SKM-1 treated with dmso at 0.1 percent for 144 hours (cell line): ENCODE measurements at regions not wholly inside any gene's neighbourhood (a gene's known extent, or its start where the extent isn't known, plus 50 kb on each side); places are given as distances from the start of the nearest gene placed in this dataset.

Source experiments
- DNase-seq: peaks from one replicate; lab custom pipeline; 2025; ENCODE audit not compliant: unreplicated experiment; lab: John Stamatoyannopoulos, UW

DNA sequence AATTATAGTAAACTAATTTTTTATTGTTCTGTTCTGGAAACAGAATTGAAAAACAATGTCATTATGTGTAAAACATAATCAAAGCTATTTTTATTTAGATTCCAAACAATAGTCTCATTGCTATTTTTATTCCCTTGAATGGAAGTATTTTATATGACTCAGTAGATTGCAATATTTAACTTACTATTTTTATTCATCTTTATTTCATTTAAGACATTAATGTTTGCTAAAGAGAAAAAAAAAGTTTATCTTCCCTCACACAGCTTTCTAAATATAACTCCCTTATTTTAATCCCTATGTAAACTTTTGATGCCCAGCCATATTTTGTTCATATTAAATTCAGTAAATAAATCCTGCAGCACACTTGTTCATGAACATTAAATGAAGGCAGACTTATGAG is 622.4 kb downstream of the SLC6A15 start:
- DNase-seq = no peak

DNA sequence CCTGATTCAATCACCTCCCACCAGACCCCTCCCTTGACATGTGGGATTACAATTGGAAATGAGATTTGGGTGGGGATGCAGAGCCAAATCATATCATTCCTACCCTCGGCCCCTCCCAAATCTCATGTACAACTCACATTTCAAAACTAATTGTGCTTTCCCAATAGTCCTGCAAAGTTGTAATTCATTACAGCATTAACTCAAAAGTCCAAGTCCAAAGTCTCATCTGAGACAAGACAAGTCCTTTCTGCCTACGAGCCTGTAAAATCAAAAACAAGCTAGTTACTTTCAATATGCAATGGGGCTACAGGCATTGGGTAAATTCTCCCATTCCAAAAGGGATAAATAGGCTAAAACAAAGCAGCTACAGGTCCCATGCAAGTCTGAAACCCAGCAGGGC is 634.6 kb downstream of the SLC6A15 start:
- no peak for DNase-seq

DNA sequence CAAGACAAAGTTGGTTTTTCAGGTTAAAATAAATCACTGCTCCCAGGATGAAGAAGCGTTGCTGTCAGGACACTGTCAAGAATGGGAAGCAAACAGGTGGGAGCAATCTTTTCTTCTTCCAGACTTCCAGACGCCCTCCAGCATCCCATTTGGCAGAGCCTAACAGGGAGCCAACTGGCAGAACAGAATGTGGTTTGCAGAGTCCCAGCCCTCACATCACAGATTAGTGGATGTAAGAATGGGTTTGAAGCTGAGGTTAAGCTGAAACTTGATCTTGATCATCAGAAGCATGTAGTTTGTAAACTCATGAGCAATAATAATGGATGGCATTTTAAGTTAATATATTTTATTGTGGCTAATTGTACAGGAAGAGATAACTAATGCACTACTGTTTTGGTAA is 636.4 kb downstream of the SLC6A15 start:
- no peak for DNase-seq

DNA sequence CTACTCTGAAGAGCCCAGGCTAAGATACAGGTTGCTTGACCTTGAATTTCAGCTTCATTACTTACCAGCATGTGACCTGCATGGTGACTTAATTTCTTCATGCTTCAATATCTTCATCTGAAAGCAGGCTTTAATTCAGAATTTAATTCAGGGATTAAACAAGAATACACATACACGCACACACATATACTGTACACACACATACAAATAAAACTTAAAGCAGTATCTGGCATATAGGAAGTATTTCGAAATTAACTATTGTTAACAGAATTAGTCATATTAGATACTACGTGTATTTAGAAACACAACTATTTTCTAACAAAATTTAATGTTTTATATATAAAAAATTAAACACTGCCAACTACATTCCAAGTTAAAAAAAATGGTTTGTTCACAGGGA is 640.3 kb downstream of the SLC6A15 start:
- DNase-seq = no peak

DNA sequence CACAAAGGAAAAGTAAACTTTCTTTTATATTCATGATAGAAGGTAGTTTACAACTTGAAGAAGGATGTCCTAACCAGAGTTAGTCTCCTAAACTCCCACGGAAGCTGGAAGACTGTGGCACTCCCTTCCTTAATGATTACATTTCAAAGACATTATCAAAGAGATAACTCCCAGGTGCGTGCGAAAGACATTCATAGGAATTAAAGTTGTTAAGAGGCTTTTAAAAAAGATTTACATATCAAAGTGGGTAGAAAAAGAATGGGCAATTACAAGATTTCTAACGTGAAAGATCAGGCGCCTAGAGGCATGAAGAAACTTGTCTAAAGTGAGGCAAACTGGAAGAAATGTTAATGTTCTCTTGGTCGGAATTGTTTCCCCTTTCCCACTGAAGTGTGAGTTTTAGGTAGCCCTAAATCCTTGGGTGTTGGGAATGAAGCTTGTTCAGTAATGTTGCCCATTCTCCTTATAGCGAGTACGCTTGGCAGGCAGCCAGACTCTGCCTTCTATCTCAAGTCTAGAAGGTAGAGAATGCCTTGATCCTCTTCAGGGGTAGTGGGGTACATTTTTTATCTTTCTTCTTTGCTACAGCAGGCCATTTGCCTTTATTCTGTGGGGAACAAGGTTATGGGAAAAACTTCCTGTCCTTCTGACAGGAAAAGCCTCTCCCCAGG is 642.0 kb downstream of the SLC6A15 start:
- DNase-seq = no peak

DNA sequence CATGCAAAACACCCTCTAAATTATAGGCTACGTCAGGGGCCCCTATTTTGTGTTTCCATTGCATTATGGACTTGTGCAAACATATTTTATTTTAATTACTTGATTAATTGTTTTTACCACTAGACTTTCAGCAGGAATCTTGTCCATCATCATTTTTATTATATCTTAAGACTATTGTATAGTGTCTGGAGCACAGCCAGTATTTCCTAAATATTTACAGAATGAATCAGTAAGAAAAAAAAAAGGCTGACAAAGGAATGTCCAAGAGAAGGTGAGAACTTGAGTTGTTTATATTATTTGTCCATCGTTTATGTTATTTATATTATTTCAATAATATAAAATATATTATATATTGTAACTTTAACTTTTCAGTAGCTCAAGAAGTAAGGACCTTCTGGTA is 664.7 kb downstream of the SLC6A15 start:
- DNase-seq = no peak

DNA sequence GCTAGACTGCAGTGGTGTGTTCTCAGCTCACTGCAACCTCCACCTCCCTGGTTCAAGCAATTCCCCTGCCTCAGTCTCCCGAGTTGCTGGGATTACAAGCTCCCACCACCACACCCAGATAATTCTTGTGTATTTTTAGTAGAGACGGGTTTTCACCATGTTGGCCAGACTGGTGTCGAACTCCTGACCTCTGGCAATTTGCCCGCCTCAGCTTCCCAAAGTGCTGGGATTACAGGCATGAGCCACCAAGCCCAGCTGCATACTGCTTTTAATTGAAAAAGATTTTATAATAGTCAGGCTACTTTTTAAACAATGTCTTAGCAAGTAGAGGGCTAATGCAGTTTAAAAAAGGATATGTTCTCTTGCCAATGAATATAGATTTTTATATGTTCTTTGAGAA is 668.9 kb downstream of the SLC6A15 start:
- DNase-seq = no peak

DNA sequence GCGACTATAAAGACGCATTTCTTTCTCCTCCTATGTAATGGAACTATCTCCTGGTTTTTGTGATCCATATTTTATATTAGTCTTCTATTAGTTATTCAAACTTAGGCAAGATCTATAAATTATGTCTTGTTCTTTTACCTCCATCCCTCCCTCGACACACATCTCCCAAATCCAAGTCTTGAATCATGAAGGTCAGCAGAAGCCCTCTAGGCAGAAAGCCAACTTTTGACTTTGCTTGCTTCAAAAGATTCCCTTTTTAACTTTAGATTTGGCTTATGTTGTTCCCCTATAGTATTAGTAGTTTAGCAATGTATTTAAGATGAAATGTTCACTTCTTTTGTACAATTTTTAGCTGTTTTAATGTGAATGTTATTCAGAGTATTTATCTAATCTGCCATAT is 689.8 kb downstream of the SLC6A15 start:
- DNase-seq = no peak

DNA sequence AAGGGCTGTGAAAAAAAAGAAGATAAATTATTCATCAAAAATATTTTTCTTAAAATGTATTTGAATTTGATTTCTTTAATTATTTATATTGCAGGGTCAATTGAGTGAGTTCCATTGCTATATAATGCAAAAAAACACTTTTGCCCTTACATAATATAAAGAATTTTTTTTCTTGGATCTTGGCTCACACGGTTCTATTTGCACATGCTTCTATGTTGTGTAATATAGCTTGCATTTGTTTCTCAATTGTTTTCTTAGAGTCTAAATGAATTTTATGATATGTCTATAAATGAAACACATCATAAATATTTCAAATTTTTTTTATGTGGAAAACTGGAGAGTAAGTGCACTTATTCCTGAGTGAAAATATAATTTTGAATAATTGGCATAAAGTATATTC is 694.2 kb downstream of the SLC6A15 start:
- DNase-seq = no peak

DNA sequence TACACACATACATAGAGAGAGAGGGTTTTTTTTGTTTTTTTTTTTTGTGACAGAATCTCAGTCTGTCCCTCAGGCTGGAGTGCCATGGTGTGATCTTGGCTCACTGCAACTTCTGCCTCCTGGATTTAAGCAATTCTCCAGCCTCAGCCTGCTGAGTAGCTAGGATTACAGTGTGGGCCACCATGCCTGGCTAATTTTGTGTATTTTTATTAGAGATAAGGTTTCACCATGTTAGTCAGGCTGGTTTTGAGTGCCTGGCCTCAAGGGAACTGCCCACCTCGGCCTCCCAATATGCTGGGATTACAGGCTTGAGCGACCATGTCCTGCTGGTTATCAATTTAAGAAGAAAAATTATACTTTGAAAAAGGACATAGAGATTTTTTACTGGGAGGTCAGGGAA is 710.6 kb downstream of the SLC6A15 start:
- DNase-seq = no peak

DNA sequence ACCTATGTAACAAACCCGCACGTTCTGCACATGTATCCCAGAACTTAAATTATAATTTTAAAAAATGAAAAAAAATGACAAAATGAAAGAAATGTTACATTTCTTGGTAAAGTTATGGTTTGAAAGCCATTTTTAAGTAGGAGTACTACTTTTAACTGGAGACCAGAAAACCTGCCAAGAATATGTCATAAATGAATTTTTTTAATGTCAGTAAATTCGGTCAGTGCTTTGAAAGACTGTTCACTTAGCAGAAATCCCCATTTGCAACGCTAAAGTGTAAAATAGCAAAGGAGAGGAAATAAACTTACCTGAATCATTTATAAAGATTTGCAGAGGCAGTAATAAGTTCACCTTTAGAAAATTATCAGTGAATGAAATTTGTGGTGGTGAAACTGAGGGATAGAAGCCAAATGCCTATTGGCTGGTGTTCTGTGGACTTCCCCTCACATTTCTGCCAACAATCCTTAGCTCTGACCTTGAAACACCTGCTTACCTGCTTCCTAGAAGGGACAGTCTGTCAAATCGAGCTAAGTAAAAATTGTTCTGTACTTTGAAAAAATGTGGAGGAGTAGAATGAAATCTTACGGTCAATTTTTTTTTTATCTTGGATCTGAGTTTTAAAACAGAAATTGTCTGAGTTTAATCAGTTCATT is 714.2 kb downstream of the SLC6A15 start:
- no peak for DNase-seq

DNA sequence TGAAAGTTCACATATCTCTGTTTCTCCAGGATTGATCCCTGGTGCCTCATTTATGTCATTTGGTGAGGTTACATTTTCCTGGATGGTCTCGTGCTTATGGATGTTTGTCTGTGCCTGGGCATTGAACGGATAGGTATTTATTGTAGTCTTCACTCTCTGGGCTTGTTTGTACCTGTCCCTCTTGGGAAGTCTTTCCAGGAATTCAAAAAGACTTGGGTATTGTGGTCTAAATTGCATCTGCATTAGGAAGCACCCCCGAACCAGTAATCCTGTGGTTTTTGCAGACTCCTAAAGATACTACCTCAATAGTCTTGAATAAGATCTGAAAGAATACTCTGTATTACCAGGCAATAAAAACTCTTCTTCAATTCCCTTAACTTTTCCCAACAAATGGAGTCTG is 720.8 kb downstream of the SLC6A15 start:
- DNase-seq = no peak

DNA sequence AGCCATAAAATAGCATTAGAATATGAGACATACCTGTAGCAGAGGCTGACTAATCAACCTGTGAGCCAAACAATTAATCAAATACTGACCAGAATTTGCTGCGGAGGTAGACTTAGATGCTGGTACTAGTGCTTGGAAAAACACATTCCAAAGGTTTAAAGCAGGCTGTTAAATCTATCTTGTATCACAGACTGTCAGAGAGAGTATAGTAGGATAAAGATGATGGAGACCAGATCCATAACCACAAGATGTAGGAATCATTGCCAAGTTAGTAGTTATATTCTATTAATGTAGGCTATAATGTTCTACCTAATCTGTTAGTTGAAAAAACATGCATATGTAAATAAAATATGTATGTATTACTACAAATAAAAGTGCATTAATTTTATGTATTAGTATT is 726.2 kb downstream of the SLC6A15 start:
- no peak for DNase-seq

DNA sequence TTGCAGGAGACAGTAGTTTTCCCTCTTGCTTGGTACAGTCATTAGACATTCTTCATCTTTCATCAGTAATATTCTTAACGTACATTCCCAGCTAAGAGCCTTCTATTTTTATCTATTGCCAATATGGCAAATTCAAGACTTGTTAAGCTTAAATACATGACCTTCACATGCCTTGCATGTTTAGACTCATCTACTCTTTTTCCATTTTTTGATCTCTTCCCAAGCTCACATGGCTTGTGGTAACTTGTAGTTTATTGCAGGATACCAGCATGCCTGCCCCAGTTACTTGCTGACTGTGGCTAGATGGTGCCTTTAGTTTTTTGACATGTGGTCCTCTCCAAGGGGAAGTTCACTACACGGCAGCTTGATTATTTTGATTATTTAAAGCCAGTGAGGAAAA is 729.0 kb downstream of the SLC6A15 start:
- DNase-seq = no peak

DNA sequence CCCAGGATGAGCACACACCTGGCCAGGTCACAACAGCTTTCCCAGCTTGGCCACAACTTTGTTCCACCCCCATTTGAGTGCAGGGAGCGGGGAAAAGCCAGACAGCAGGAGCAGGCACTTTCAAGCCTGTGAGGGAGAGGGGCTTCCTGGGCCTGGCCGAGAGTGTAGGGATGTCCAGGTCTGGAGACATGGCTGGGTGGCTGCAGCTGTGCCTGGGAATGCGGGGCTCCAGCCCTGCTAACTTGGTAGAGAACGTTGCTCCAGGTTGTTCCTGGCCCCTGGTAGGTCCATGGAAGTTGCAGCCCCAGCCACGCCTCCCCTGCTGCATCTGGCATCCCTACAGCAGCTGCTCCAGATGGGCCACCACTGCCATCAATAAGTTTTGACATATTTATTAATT is 738.5 kb downstream of the SLC6A15 start:
- no peak for DNase-seq

DNA sequence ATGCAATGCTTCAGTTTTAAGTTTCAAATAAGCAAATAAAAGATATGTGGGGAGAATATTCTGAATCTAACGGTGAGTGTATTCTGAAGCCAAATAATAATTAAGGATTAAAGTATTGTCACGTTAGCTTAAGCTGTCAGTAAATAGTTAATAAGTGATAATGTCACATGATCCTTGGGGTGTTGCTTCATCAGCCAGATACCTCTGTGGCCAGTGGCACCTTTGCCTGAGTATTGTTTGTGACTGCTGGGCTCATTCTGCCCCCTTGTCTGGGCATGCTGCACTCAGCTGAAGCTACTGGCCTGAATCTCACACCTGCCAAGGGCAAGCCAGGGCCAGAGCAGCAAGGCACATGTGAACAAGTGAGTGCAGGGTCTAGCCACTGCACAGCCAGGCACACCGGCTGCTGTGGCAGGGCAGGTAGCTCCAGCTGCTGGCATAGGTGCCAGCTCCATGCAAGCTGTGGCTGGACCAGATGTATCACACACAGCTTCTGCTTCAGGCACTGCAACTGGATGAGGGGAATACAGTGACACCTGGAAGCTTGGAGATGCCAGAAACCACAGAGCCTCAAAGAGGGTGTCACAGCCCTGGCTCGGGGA is 739.7 kb downstream of the SLC6A15 start:
- DNase-seq = no peak

DNA sequence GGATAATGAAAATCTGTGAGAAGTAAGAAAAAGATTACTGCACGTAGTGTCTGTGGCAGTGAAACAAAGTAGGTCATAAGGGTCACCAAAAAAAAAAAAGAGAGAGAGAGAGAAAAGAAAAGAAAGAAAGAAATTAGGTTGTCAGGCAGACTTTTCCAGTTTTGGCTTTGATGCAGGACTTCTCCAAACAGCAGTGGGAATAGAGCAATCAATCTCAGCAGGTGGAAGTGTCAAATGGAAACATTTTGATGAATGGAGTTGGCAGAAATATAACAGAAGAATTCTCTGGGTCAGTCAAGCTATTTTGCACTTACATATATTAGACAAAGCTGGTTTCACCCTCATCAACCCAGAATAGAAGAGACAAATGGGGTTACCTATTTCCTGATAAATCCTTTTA is 745.8 kb downstream of the SLC6A15 start:
- no peak for DNase-seq

DNA sequence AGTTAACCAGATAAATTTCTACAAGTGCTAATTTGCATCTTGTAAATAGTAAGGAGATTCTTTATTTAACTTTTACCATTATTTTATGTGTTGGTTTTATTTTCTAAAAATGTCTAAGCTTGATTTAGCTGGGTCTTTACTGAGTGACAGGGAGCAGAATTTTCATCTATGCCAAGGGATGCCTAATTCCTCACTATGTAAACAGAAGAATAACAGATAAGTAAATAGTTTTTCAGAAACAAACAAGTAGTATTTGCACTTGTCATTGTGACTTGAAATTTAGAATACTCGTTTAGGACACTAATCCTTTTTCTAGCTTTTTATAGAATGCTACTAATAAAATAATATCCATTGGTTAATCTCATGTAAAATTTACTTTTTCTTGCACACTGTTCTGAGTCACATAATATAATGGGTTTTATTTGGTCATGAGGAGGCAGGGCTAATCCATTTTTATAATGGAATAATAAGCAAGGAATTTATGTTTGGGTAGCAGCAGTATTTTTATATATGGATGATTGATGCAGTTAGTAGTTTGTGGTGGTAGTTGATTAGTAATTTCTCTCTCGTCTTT is 746.5 kb downstream of the SLC6A15 start:
- DNase-seq = no peak

DNA sequence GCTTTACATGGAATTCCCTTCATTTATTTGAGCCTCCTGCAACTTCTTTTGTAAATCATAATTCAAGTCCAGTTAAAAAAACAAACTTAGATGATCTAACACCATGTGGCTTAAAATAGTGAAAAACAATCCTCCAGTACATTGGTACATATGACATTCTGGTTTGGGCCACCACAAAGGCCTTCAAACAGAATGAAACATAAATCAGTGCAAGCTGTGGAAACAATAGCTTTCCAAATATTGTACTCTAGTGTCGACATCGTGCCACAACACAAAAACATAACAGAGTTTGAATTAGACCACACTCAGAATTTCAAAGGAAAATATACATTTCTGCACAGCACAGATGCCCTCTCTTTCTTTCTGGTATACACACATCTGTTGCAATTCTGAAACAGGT is 751.3 kb downstream of the SLC6A15 start:
- no peak for DNase-seq

DNA sequence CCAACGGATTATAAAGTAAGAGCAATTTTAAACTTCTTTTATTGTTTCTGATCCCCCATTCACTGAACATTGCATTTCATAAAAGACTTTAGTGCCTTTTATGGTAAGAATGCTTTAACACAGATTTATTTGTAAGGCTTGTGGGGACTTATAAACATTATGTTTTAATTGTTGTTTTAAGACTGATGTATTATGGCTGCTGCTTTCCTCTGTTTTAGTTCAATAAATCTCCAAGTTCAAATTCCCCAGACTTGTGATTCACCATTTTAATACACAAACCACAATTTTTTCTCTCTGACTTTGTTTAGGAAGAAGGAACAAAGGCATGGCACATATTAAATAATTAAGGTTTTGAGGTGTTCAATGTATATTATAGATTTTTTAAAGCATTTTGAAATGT is 753.3 kb downstream of the SLC6A15 start:
- no peak for DNase-seq

DNA sequence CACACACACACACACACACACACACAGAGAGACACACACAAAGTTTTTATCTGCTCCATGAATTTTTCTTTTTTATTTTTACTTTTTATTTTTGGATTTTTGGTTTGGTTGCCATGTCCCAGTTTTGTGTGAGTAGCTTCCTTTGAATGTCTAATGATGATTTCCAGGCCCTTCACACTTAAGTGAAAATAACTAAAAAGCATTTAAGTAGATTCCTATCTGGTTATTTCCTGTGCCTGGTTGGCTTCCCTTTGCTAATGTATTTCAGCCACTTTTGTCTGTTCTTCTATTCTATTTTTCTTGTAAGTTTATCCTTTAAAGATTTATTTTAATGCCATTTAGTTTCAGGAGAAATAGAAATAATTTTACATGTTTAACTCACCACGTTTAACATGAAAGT is 755.4 kb downstream of the SLC6A15 start:
- no peak for DNase-seq
